Upper lobe of left lung (tissue), 6 donors: ENCODE measurements at regions not wholly inside any gene's neighbourhood (a gene's known extent, or its start where the extent isn't known, plus 50 kb on each side); places are given as distances from the start of the nearest gene placed in this dataset.
"Not testable (repeated sequence)": the region's sequence is repeated elsewhere in the genome, so short reads cannot be mapped to it uniquely, and the experiment has no call there.

Experiments
- ATAC-seq, 2 donors: fragments of 200-7000 bp; cut with Tn5 transposase; one replicate each; pipeline ENCODE4 v1.9.1; 2022; ENCODE audit warnings: mild to moderate bottlenecking in 2 of 2, moderate library complexity in 2 of 2; ENCODE audit not compliant: low FRiP score in 2 of 2
- DNase-seq, 2 donors: peaks; one replicate each; pipeline ENCODE4 v3.0.0-alpha.2; 2019 to 2020
- H3K27ac ChIP-seq, 4 donors: fragments of 200-600 bp; sonication (generic); one replicate each; pipeline ENCODE4 v1.5.1; 2016 to 2019
- H3K27me3 ChIP-seq, 4 donors: fragments of 200-600 bp; sonication (generic); one replicate each; pipeline ENCODE4 v1.5.1; 2017 to 2019
- H3K36me3 ChIP-seq, 4 donors: fragments of 200-600 bp; sonication (generic); one replicate each; pipeline ENCODE4 v1.5.1; 2016 to 2019
- H3K4me1 ChIP-seq, 4 donors: fragments of 200-600 bp; sonication (generic); one replicate each; pipeline ENCODE4 v1.5.1; 2018 to 2019
- H3K4me3 ChIP-seq, 4 donors: fragments of 200-600 bp; sonication (generic); one replicate each; pipeline ENCODE4 v1.5.1; 2017 to 2019; ENCODE audit warnings: mild to moderate bottlenecking in 2 of 4, moderate library complexity in 1 of 4
- H3K9me3 ChIP-seq, 4 donors: fragments of 200-600 bp; sonication (generic); one replicate each; pipeline ENCODE4 v1.5.1; 2018 to 2019
- EP300 ChIP-seq, 4 donors: sonication (generic); formaldehyde crosslinking; IDR thresholded peaks; one replicate each; pipeline ENCODE4 v1.5.1; 2017; ENCODE audit warnings: antibody characterized with exemption in 4 of 4, control low read depth in 2 of 4
- POLR2A ChIP-seq, 4 donors: fragments of 450-650 bp; IDR thresholded peaks; one replicate each; pipeline ENCODE4 v1.5.1; 2016 to 2017; ENCODE audit warnings: antibody characterized with exemption in 4 of 4, mild to moderate bottlenecking in 2 of 4
- POLR2AphosphoS5 ChIP-seq, 2 donors: sonication (generic); formaldehyde crosslinking; IDR thresholded peaks; one replicate each; pipeline ENCODE4 v1.5.1; 2017; ENCODE audit warnings: antibody characterized with exemption in 2 of 2
- WGBS, 2 donors: methylation state at CpG; one replicate each; pipeline ENCODE4 v1.1.5; 2017 to 2018; 5-methylcytosine and 5-hydroxymethylcytosine counted together
- TF ChIP-seq, protein P1 (sequence below), 6 experiments: fragments of 450-650 bp in 4 of 6; fragments of 200-600 bp in 2 of 6; sonication (generic) in 2 of 6; IDR thresholded peaks; one replicate each; pipeline ENCODE4 v1.5.1; 2016 to 2019; ENCODE audit warnings: antibody characterized with exemption in 6 of 6
- donor health status: DM: no; HTN: no; CAD: no; lungs with moderate emphysema.
- donor health status: DM: no; HTN: yes; CAD: no; lungs with severe emphysema.

DNA sequence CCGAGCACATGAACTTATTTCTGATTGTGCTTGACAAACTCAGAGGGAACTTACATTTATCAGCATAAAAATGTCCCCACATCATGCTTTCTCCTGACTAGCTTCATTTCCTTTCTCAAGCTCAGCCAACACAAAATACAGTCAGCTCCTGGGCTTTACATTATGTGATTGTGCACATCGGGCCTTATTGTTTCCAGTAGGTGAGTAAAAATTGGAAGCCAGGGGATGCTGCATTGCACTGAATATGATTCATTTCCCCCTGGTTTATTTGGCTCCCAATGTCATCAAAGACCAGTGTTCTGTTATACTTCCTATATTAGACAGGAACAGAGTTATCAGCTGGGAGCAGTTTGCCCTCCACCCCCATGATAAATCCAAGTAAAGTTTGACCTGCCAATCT, 521.8 kb downstream of the RMST start:
- TF ChIP-seq EP300 (IDR thresholded peaks at IDR 0.05) (no peak), POLR2AphosphoS5 (IDR thresholded peaks at IDR 0.05) (no peak), POLR2A (IDR thresholded peaks at IDR 0.05) (no peak)
- TF ChIP-seq, protein P1, sequence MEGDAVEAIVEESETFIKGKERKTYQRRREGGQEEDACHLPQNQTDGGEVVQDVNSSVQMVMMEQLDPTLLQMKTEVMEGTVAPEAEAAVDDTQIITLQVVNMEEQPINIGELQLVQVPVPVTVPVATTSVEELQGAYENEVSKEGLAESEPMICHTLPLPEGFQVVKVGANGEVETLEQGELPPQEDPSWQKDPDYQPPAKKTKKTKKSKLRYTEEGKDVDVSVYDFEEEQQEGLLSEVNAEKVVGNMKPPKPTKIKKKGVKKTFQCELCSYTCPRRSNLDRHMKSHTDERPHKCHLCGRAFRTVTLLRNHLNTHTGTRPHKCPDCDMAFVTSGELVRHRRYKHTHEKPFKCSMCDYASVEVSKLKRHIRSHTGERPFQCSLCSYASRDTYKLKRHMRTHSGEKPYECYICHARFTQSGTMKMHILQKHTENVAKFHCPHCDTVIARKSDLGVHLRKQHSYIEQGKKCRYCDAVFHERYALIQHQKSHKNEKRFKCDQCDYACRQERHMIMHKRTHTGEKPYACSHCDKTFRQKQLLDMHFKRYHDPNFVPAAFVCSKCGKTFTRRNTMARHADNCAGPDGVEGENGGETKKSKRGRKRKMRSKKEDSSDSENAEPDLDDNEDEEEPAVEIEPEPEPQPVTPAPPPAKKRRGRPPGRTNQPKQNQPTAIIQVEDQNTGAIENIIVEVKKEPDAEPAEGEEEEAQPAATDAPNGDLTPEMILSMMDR (IDR thresholded peaks at IDR 0.05): no peak

DNA sequence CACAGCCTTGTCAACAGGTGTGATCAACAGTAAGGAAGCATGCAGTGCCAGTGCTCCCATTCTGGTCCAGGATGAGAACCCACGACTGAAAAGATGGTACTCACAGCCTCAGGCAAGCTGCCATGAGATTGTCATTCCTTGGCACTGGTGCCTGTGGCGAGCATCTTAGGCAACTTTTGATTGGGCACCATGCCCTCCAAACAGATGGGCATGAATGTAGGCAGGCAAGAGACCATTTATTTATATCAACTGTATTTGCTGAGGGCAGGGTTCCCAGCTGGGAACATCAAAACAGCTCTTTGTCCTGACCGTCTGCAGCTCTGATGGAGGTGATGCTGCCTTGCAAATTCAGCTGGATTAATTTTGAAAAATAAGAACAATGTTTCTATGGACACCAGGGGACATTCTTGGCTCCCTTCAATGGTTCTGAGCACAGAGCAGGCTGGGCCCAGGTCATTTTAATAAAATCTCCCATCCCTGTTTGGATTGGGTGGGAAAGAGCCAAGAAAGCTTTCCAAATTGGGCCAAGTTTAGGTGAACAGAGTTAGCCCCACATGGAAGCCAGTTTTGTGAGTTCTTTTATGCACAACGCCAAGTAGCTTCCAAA, 522.5 kb downstream of the RMST start:
- TF ChIP-seq, protein P1 (IDR thresholded peaks at IDR 0.05): no peak
- TF ChIP-seq EP300 (IDR thresholded peaks at IDR 0.05): no peak
- no peak for TF ChIP-seq POLR2A (IDR thresholded peaks at IDR 0.05)
- no peak for TF ChIP-seq POLR2AphosphoS5 (IDR thresholded peaks at IDR 0.05)
- DNase-seq: no peak
- Histone ChIP-seq H3K4me1 (no peaks in the 10 kb centered on the region), H3K36me3 (no peaks in the 10 kb centered on the region), H3K27me3 (no peaks in the 10 kb centered on the region), H3K4me3 (no peak overlapping the region), H3K9me3 (no peaks in the 10 kb centered on the region), H3K27ac (no peak overlapping the region)
- WGBS, 2 donors: 68 to 87% methylated on average over 4 of the region's 4 CpGs
- ATAC-seq: no peak

More for the DNA sequence above, 521.8 kb downstream of the RMST start:
- 73 to 89% methylated on average over 2 of the region's 2 CpGs for WGBS, 2 donors
- Histone ChIP-seq H3K36me3 (no peaks in the 10 kb centered on the region), H3K27ac (no peak overlapping the region), H3K4me1 (no peaks in the 10 kb centered on the region), H3K4me3 (no peak overlapping the region), H3K9me3 (no peaks in the 10 kb centered on the region), H3K27me3 (no peaks in the 10 kb centered on the region)
- no peak for ATAC-seq
- no peak for DNase-seq

DNA sequence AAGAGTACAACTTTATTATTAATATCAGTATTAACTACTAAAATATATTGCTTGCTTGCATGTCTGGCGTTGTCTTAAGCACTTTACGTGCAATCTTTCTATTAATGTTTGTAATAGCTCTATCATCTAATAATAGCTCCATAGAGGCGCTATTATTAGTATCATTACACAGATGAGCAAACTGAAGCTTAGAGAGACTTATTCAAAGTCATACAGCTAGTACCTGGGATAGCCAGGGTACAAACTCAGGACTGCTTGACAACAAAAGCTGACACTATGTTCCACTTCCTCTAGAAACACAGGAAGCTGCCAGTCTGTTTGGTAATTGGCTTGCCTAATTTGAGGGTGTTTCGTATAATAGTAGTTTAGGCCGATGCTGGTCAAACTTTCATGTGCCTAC, 523.2 kb downstream of the RMST start:
- Histone ChIP-seq H3K27me3 (no peaks in the 10 kb centered on the region), H3K4me1 (no peaks in the 10 kb centered on the region), H3K36me3 (no peaks in the 10 kb centered on the region), H3K9me3 (no peaks in the 10 kb centered on the region), H3K27ac (no peak overlapping the region), H3K4me3 (no peak overlapping the region)
- ATAC-seq: no peak
- WGBS, 2 donors: 88 to 92% methylated on average over 5 of the region's 5 CpGs
- TF ChIP-seq, protein P1 (IDR thresholded peaks at IDR 0.05): no peak
- TF ChIP-seq POLR2AphosphoS5 (IDR thresholded peaks at IDR 0.05): no peak
- TF ChIP-seq EP300 (IDR thresholded peaks at IDR 0.05): no peak
- no peak for TF ChIP-seq POLR2A (IDR thresholded peaks at IDR 0.05)
- no peak for DNase-seq

DNA sequence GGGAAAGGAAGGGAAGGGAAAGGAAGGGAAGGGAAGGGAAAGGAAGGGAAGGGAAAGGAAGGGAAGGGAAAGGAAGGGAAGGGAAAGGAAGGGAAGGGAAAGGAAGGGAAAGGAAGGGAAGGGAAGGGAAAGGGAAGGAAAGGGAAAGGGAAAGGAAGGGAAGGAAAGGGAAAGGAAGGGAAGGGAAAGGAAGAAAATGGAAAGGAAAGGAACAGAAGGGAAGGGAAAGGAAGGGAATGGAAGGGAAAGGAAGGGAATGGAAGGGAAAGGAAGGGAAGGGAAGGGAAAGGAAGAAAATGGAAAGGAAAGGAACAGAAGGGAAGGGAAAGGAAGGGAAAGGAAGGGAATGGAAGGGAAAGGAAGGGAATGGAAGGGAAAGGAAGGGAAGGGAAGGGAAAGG, 526.0 kb downstream of the RMST start:
- not testable (repeated sequence) for DNase-seq, H3K9me3 ChIP-seq, H3K4me3 ChIP-seq, H3K36me3 ChIP-seq, ATAC-seq, H3K27me3 ChIP-seq, H3K27ac ChIP-seq, H3K4me1 ChIP-seq

DNA sequence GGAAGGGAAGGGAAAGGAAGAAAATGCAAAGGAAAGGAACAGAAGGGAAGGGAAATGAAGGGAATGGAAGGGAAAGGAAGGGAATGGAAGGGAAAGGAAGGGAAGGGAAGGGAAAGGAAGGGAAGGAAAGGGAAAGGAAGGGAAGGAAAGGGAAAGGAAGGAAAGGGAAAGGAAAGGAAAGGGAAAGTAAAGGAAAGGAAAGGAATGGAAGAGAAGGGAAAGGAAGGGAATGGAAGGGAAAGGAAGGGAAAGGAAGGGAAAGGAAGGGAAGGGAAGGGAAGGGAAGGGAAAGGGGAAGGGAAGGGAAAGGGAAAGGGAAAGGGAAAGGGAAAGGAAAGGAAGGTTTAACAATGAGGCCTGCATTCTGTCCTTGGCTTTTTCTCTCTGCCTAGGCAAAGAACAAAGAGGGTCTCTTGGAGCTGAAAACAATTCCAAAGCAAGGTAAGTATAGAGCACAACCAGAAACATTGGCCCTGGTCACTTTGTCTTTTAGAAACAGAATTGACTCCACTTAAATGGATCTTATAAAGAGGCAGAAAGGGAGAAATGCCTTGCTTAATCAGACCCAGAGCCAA, 525.9 kb upstream of the TMPO start:
- TF ChIP-seq POLR2AphosphoS5 (IDR thresholded peaks at IDR 0.05) (no peak), EP300 (IDR thresholded peaks at IDR 0.05) (no peak), POLR2A (IDR thresholded peaks at IDR 0.05) (no peak)
- TF ChIP-seq, protein P1 (IDR thresholded peaks at IDR 0.05): no peak
- Histone ChIP-seq H3K36me3 (no peaks in the 10 kb centered on the region), H3K27me3 (no peaks in the 10 kb centered on the region), H3K4me1 (no peaks in the 10 kb centered on the region), H3K4me3 (no peak overlapping the region), H3K9me3 (no peaks in the 10 kb centered on the region), H3K27ac (no peak overlapping the region)
- no peak for ATAC-seq
- no peak for DNase-seq
